Fibroblast of peridontal ligament (primary cell): ENCODE measurements at regions not wholly inside any gene's neighbourhood (a gene's known extent, or its start where the extent isn't known, plus 50 kb on each side); places are given as distances from the start of the nearest gene placed in this dataset.
A peak's percentile ranks its signal among the peaks of the same experiment; 100 is the strongest.
"Not testable (repeated sequence)": the region's sequence is repeated elsewhere in the genome, so short reads cannot be mapped to it uniquely, and the experiment has no call there.

Experiments
- DNase-seq: peaks from one replicate; pipeline ENCODE4 v3.0.0-alpha.2; 2010; ENCODE audit errors: extremely low read depth

DNA sequence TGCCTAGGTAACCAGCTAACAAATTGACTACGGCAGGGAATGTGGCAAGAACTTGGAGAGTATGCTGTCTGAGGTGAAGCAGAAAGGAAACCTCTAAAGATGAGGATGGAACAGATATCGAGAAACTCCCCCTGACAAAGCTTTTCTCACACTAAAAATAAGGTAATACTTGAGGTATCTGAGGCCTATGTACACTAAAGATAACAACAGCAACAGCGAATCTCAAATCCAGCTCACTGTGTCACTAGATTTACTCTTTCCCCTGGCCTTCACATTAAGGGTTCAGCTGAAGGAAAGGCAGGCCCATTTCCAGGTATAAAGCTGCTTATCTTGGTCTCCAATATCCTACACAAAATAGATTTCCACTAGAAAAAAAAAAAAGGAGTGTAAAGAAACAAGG lies 518.0 kb downstream of the KCNT2 start:
- no peak for DNase-seq

DNA sequence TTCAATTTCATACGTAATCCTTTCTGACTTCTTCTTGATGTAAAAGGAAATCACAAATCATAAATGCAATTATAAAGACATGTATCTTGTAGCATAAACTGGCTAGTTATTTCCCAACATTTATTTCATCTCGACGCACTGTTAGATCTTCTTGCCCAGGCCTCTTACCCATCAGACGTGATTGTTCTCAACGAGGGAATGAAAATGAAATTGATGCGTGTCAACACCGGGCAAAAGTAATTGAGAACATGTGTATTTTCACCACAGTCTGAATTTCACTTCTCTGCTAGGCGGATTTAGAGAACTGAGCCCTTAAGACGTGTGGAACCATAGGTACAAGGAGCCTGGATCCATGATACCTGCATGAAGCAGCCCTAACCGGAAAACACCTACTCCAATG lies 519.7 kb downstream of the KCNT2 start:
- DNase-seq = peak; percentile 74

DNA sequence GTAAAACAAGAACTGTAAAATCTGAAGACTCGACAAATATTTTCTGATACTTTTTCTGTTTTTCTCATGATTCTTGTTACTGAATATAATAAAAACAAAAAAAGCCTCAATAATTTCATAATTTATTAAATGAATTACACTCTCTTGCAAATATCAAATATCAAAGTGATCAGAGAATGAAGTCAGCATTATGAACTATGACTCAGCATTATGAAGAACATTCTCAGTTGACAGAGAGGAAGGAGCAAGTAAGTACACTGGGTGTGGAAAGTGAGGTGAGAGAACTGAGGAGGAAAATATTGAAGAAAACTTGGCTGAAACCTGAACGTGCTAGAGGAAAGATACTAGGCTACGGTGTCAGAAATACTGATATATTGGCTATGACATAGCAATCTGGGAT lies 529.5 kb downstream of the KCNT2 start:
- peak; percentile 18 for DNase-seq

DNA sequence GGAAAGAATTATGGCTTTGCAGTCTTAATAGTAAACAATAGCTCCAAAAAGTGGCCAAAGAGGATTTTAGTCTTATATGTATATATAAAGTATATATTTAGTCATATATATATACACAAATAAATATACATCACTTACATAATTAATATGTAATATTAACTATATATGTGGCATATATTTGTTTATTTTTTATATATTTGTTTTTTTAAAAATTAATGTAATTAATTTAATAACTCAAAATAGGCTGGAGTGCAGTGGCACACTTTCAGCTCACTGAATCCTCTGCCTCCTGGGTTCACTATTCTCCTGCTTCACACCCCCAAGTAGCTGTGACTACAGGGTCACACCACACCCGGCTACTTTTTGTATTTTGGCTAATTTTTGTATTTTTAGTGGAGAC lies 532.6 kb downstream of the KCNT2 start:
- no peak for DNase-seq

DNA sequence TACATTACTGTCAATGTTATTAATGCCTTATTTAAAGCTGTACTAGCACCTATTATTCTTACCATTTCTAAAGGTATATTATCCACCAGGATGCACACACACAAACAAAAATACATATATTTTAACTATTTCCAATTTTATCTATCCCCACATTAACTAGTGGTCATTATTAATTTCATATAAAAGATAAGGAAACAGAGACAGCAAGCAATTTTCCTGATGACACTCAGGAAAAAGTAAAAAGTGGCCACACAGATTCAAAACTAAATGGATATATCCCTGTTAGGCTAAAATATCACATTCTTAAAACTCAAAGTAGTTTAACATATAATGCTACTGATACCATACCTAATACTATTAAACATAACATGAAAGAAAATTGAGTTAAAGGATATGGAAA lies 534.1 kb downstream of the KCNT2 start:
- DNase-seq = no peak

- DNase-seq = no peak
Observed at GRCh38 chr1:196071447-196071846, 536.8 kb downstream of the KCNT2 start.

- peak; percentile 5 for DNase-seq
Observed at GRCh38 chr1:196070940-196071339, 537.3 kb downstream of the KCNT2 start.

DNA sequence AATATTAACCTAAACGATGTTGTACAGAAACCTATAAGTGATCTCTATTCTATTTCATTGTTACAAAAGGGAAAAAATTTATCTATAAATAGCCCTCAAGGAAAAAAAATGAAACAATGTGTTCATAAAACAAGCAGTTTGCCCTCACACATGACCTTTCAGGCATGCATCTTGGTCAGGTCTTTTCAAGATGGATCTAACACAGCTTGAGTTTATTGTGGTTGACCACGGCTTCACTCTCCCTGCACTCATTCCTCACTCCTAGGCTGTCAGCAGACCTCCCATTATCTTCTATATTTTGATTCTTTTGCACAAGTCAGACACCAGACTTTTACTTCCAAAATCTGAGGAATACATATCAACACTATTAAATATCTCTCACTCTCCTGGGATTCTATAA lies 544.3 kb downstream of the KCNT2 start:
- no peak for DNase-seq

DNA sequence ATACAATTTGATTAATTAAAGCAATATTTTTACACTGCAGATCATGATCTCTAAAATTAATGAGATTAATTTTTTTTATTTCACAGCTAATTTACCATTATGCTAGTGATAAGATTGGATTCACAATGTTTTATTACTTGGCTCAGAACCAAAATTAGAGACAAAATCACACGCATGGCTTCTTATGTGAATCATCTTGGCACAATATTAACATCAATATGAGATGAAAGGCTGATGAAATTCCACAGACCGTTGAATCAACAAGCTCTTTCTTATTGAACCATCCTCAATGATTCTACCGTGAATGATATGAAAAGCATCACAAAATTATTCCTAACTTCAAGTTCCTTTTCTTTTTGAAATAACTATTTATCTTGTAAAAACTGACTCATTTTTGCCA lies 544.9 kb downstream of the KCNT2 start:
- DNase-seq = no peak

- DNase-seq = no peak
Observed at GRCh38 chr1:196060539-196060938, 547.7 kb downstream of the KCNT2 start.

GRCh38 chr1:196059210-196059609 lies 549.0 kb downstream of the KCNT2 start:
- DNase-seq = no peak

DNA sequence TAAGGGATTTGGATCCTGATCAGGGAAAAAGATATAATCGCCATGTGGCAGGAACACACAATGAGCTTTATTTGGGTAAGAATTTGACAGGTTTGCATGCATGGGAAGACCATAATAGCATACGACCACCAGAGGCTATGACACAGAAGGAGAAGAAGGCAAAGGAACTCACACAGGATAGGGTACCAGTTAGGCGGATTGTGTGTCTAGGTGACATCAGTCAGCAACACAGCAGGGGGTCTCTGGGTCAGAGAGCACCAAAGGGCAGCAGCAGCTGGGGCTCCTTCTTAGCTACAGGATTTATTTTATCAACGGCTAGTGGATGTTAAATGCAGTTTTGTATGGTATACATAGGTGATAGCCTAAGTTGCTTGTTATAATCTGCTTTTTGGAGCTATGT lies 551.3 kb downstream of the KCNT2 start:
- no peak for DNase-seq

- no peak for DNase-seq
Observed at GRCh38 chr1:196049407-196049806, 558.8 kb downstream of the KCNT2 start.

GRCh38 chr1:196043268-196043667 lies 565.0 kb downstream of the KCNT2 start:
- no peak for DNase-seq

DNA sequence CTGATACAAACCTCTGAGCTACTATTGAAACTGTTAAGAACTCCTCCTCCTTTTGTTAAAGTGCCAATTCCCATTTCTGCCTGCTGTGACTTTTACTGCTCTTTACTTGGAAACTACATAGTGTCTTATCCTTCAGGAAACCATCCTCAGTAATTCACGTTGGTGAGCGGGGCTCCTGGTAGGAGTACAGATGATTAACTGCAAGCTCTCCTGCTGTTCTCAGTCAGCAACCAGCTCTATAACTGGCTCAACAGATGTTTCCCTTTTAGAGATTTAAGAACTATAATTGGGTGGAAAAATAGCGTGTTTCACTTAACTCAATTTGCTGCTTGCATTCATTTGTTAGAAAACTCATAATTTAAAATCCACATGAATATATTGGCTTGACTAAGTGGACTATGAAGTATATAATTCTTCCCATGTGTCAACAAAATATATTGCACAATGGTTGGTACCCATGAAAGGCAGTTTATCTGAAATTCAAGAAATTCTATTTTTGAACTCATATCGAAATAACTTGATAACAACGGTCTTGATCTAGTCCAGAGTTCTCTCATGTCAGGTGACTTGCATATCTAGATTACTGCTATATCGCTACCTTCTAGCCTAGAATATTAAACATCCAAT lies 574.0 kb downstream of the KCNT2 start:
- peak; percentile 6 for DNase-seq

- DNase-seq = not testable (repeated sequence)
Observed at GRCh38 chr1:196031387-196031786, 576.9 kb downstream of the KCNT2 start.

DNA sequence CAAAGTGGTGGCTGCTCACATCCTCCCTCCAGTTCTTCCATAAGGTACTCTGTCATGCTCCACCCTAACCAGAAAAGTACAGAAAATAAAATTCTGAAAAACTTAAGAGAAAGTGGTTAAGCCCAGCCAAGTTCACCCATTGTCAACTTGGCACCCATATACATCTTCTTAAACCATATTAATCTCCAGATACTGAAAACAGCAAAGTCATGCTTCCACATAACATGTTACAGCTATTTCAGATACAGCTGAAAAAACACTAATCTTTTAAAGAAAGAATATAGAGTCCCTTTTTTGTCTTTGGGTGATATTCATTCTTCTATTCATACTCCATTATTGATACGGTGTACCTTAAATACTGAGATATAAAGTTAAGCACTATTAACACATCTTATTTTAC lies 577.8 kb downstream of the KCNT2 start:
- no peak for DNase-seq

- DNase-seq = no peak
Observed at GRCh38 chr1:196029410-196029809, 578.8 kb downstream of the KCNT2 start.

DNA sequence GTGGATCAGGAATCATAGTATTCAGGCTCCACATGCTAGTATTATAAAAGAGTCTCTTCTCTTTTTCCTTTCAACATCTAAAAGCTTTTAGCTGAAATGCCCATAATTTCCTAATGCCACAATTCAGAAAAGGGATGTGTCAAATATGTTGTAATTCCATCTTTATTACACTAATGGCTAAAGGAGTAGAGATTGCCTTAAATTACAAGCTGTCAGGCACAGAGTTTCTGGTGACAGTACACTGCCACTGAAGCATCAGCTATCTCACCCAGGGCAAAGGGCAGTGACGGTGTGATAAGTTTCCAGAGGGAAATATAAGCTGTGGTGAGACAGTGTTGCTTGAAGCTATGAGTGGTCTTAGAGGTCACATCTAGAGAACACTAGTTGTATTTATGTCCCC lies 581.1 kb downstream of the KCNT2 start:
- DNase-seq = no peak

GRCh38 chr1:196021174-196021573 lies 587.1 kb downstream of the KCNT2 start:
- DNase-seq = not testable (repeated sequence)

- DNase-seq = no peak
Observed at GRCh38 chr1:196009362-196009761, 598.9 kb downstream of the KCNT2 start.

DNA sequence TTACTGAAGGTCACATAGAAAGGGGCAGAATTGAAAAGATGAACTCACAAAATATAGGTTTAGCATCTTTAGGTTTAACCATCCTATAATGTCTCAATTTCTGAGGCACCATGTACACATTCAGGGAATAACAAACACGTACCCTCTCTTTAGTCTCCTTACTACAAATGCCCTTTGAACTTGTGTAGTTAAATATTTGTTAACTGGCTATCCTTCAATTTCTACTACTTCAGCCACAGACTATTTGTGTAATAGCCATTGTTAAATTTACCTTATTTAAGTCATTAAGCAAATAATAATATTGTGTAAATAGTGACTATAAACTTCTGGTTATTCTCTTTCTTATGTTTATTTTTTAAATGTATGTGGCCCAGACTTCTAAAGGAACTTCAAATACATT lies 600.5 kb downstream of the KCNT2 start:
- no peak for DNase-seq

GRCh38 chr1:196005426-196005825 lies 602.8 kb downstream of the KCNT2 start:
- no peak for DNase-seq

GRCh38 chr1:196004388-196004787 lies 603.9 kb downstream of the KCNT2 start:
- not testable (repeated sequence) for DNase-seq
